Activated gamma-delta T cell treated with anti-CD3 and anti-CD28 coated beads, Interleukin-2, amount 50 U/mL, for 16 hours (primary cell): ENCODE measurements at regions not wholly inside any gene's neighbourhood (a gene's known extent, or its start where the extent isn't known, plus 50 kb on each side); places are given as distances from the start of the nearest gene placed in this dataset.
"Not testable (repeated sequence)": the region's sequence is repeated elsewhere in the genome, so short reads cannot be mapped to it uniquely, and the experiment has no call there.

Source experiments
- DNase-seq: peaks from one replicate; pipeline ENCODE4 v3.0.0-alpha.2; 2020; ENCODE audit warnings: low read depth

- DNase-seq = no peak
These were observed 51.1 kb upstream of the CRY1 start for GRCh38 chr12:107144441-107144840.

GRCh38 chr12:107144990-107145389 is 51.6 kb upstream of the CRY1 start:
- DNase-seq = no peak

- DNase-seq = no peak
These were observed 52.0 kb upstream of the CRY1 start for GRCh38 chr12:107145397-107145796.

GRCh38 chr12:107148107-107148506 is 54.8 kb upstream of the CRY1 start:
- no peak for DNase-seq

GRCh38 chr12:107152315-107152714 is 59.0 kb upstream of the CRY1 start:
- no peak for DNase-seq

GRCh38 chr12:107159384-107159900 is 66.1 kb upstream of the CRY1 start:
- DNase-seq = no peak

GRCh38 chr12:107163413-107163812 is 70.1 kb upstream of the CRY1 start:
- no peak for DNase-seq

GRCh38 chr12:107164392-107164791 is 71.0 kb upstream of the CRY1 start:
- DNase-seq = no peak

GRCh38 chr12:107165581-107165980 is 72.2 kb upstream of the CRY1 start:
- no peak for DNase-seq

GRCh38 chr12:107167756-107168155 is 74.4 kb upstream of the CRY1 start:
- DNase-seq = no peak

- no peak for DNase-seq
These were observed 75.9 kb upstream of the CRY1 start for GRCh38 chr12:107169200-107169599.

- peak; percentile 1 for DNase-seq
These were observed 85.4 kb upstream of the CRY1 start for GRCh38 chr12:107178776-107179175.

- no peak for DNase-seq
These were observed 86.5 kb upstream of the CRY1 start for GRCh38 chr12:107179871-107180270.

GRCh38 chr12:107180272-107180671 is 86.9 kb upstream of the CRY1 start:
- no peak for DNase-seq

- DNase-seq = no peak
These were observed 91.1 kb upstream of the CRY1 start for GRCh38 chr12:107184359-107184930.

- no peak for DNase-seq
These were observed 103.3 kb upstream of the CRY1 start for GRCh38 chr12:107196681-107197080.

- DNase-seq = no peak
These were observed 107.0 kb upstream of the CRY1 start for GRCh38 chr12:107200394-107200793.

GRCh38 chr12:107207931-107208525 is 114.7 kb upstream of the CRY1 start:
- no peak for DNase-seq

- DNase-seq = not testable (repeated sequence)
These were observed 116.4 kb upstream of the CRY1 start for GRCh38 chr12:107209700-107210099.

- not testable (repeated sequence) for DNase-seq
These were observed 121.0 kb upstream of the CRY1 start for GRCh38 chr12:107214373-107214773.

- DNase-seq = not testable (repeated sequence)
These were observed 123.1 kb upstream of the CRY1 start for GRCh38 chr12:107216411-107216810.

GRCh38 chr12:107219301-107219700 is 126.0 kb upstream of the CRY1 start:
- no peak for DNase-seq

GRCh38 chr12:107221913-107222312 is 128.6 kb upstream of the CRY1 start:
- no peak for DNase-seq

- no peak for DNase-seq
These were observed 130.5 kb upstream of the CRY1 start for GRCh38 chr12:107223821-107224220.
